ENCODE measurements at regions not wholly inside any gene's neighbourhood (a gene's known extent, or its start where the extent isn't known, plus 50 kb on each side); places are given as distances from the start of the nearest gene placed in this dataset.

- H3K36me3 ChIP-seq (replicated peaks in 1 of 2): no peaks in the 10 kb centered on the region
- no peak for TF ChIP-seq POLR2A (IDR thresholded peaks at IDR 0.05)
- TF ChIP-seq, protein P1, sequence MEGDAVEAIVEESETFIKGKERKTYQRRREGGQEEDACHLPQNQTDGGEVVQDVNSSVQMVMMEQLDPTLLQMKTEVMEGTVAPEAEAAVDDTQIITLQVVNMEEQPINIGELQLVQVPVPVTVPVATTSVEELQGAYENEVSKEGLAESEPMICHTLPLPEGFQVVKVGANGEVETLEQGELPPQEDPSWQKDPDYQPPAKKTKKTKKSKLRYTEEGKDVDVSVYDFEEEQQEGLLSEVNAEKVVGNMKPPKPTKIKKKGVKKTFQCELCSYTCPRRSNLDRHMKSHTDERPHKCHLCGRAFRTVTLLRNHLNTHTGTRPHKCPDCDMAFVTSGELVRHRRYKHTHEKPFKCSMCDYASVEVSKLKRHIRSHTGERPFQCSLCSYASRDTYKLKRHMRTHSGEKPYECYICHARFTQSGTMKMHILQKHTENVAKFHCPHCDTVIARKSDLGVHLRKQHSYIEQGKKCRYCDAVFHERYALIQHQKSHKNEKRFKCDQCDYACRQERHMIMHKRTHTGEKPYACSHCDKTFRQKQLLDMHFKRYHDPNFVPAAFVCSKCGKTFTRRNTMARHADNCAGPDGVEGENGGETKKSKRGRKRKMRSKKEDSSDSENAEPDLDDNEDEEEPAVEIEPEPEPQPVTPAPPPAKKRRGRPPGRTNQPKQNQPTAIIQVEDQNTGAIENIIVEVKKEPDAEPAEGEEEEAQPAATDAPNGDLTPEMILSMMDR (IDR thresholded peaks at IDR 0.05): no peak
- H3K9me3 ChIP-seq (replicated peaks in 1 of 3): no peaks in the 10 kb centered on the region
- no peak overlapping the region for H3K27ac ChIP-seq
- intact Hi-C loops (cut with DNase I): no loop called here
- no peaks in the 10 kb centered on the region for H3K27me3 ChIP-seq
- no peak for DNase-seq
- 87 to 93% (median 88%) methylated on average over 10 of the region's 10 CpGs for WGBS, 4 donors
- H3K4me1 ChIP-seq (replicated peaks in 1 of 2): no peaks in the 10 kb centered on the region
- no peak overlapping the region for H3K4me3 ChIP-seq
Observed at GRCh38 chr3:1798711-1799405, 299.8 kb upstream of the CNTN4 start.

DNA sequence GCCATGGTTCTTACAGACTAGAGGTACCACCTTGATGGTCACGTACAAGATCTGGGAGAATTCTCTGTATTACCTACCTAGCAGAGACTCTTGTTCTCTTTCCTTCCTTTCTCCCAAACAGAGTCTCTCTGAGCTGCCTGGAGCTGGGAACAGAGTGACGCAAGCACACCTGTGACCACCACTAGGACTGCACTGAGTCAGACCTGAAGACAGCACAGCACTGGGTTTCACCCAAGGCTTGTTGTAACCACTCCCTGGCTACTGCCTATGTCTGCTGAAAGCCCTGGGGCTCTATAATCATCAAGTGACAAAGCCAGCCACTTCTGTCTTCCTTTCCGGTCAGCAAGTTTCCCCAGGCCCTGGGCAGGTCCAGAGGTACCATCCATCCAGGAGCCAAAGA lies 293.3 kb upstream of the CNTN4 start:
- H3K4me3 ChIP-seq: no peak overlapping the region
- H3K27me3 ChIP-seq: no peaks in the 10 kb centered on the region
- intact Hi-C loops (cut with DNase I): no loop called here
- DNase-seq: no peak
- H3K9me3 ChIP-seq (replicated peaks in 1 of 3): no peaks in the 10 kb centered on the region
- H3K36me3 ChIP-seq (replicated peaks in 1 of 2): no peaks in the 10 kb centered on the region
- WGBS, 4 donors: 80 to 91% (median 85%) methylated on average over 2 to 3 of the region's 3 CpGs
- H3K27ac ChIP-seq: no peak overlapping the region
- no peaks in the 10 kb centered on the region for H3K4me1 ChIP-seq (replicated peaks in 1 of 2)
- TF ChIP-seq, protein P1 (IDR thresholded peaks at IDR 0.05): no peak
- no peak for TF ChIP-seq POLR2A (IDR thresholded peaks at IDR 0.05)

GRCh38 chr3:1808590-1808989 lies 290.1 kb upstream of the CNTN4 start:
- no peak for TF ChIP-seq POLR2A (IDR thresholded peaks at IDR 0.05)
- TF ChIP-seq, protein P1 (IDR thresholded peaks at IDR 0.05): no peak

DNA sequence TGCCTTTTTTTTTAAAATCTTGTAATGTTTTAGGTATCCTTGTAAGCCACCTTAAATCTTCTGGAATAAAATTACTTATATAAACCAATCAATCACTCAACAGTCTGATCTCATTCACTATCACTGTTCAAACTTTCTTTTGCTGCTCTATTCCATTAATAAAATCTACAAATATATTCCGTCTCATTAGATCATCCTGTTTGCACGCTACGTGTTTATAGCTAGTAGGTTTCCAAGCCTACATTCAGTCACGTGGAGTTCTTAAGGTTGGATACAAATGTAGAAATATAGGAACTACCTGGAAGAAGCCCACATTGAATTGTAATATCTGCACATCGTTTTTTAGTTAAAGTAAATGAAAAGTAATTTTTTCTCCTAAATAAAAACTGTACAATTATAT lies 274.8 kb upstream of the CNTN4 start:
- H3K9me3 ChIP-seq (replicated peaks in 1 of 3): no peaks in the 10 kb centered on the region
- 70 to 77% (median 75%) methylated on average over 5 of the region's 5 CpGs for WGBS, 4 donors
- no peaks in the 10 kb centered on the region for H3K27me3 ChIP-seq
- H3K27ac ChIP-seq: no peak overlapping the region
- no peaks in the 10 kb centered on the region for H3K4me1 ChIP-seq (replicated peaks in 1 of 2)
- TF ChIP-seq, protein P1 (IDR thresholded peaks at IDR 0.05): no peak
- no peak for TF ChIP-seq POLR2A (IDR thresholded peaks at IDR 0.05)
- no peaks in the 10 kb centered on the region for H3K36me3 ChIP-seq (replicated peaks in 1 of 2)
- no peak overlapping the region for H3K4me3 ChIP-seq
- no peak for DNase-seq
- intact Hi-C loops (cut with DNase I): no loop called here

More at GRCh38 chr3:1808590-1808989, 290.1 kb upstream of the CNTN4 start:
- no peaks in the 10 kb centered on the region for H3K36me3 ChIP-seq (replicated peaks in 1 of 2)
- intact Hi-C loops (cut with DNase I): no loop called here
- no peaks in the 10 kb centered on the region for H3K27me3 ChIP-seq
- 84 to 92% (median 91%) methylated on average over 1 of the region's 1 CpG for WGBS, 4 donors
- H3K4me3 ChIP-seq: no peak overlapping the region
- H3K9me3 ChIP-seq (replicated peaks in 1 of 3): no peaks in the 10 kb centered on the region
- DNase-seq: no peak
- no peaks in the 10 kb centered on the region for H3K4me1 ChIP-seq (replicated peaks in 1 of 2)
- no peak overlapping the region for H3K27ac ChIP-seq

Measured in adrenal gland (tissue), 9 donors.